ENCODE measurements at regions not wholly inside any gene's neighbourhood (a gene's known extent, or its start where the extent isn't known, plus 50 kb on each side); places are given as distances from the start of the nearest gene placed in this dataset.

DNA sequence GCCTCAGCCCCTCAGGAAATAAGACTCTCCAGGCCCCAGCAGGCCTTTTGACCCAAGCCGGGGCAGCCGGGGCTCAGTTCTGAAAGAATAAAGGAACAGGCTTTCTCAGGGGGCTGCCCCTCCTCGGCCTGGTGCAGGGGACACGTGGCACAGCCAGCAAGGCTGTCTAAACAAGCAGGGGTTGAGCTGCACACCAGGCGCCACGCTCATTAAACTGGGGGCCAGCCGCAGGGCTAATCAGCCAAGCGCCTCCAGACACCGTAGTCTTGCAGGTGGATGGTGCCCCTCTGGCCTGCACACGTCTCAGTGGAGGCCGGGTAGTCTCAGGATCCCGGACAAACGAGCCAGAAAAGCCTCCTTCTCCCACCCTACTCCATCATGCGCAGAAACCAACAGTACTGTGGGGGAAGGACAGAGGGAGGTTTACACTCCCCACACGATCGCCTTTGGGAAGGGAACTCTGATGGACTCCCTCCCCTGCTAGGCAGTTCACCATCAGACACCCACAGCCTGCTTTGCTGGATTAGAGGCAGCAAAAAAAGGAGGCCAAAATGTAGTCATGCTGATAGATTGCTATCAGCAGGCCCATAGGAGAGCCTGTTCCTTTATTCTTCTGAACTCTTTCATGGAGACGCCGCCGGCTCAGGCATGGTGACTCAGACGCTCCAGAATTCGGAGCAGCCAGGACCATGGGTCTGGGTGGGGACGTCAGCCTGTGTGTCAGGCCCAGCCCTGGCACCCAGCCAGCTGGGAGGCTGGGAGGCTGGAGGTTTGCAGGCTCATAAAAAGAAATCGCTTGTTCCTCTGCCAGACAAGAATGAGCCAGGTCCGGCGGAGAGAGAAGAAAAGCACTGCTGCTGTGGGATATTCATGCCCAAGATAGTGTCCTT lies 342.4 kb downstream of the BCOR start:
- DNase-seq, result peak; percentile 25

DNA sequence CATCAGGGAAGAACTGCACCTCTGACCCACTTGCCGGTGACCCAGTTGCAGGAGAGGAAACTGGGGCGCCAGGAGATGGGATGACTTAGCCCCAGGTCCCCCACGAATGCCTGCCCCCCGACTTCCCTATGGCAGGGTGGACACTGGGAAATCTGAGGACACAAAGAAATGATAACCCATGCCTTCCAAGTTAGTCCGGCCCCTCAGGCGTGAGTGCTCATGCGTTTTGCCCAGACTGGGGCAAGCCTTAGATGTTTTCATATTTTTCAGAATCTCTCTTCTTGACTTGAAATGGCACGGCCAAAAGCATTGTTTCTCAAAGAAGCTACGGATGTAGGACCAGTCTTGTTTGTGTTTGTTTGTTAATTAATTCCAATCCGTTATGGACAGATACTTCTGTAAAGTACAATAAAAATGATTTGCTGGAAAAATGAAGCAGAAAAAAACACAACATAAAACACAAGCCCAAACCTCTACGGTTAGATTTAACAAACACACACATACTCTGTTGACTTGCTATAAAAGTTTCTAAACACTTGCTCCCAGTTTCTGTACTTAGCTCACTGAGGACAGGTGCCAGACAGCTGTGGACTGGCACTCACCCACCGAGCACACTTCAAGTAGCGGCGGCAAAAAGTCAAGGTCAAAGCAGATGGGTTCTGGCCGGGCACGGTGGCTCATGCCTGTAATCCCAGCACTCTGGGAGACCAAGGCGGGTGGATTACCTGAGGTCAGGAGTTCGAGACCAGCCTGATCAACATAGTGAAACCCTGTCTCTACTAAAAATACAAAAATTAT lies 341.5 kb downstream of the BCOR start:
- DNase-seq, result no peak

DNA sequence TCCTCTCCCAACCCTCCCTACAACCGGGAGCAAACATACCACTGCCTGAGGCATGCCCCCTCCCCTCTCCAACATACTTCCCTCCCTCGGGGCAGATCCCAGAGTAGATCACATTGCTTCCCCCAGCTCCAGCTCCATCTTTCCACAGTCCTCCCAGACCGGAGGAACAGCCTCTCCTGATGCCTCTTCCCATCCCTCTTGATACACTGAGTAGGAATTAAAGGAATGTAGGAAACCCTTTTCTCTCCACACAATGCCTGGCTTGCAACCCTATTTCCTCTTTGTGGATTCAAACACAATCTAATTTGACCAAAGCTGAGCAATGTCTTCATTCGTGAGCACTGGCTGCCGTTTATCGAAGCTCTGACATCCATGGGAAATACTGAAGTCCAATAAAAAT lies 339.8 kb downstream of the BCOR start:
- DNase-seq, result no peak

DNA sequence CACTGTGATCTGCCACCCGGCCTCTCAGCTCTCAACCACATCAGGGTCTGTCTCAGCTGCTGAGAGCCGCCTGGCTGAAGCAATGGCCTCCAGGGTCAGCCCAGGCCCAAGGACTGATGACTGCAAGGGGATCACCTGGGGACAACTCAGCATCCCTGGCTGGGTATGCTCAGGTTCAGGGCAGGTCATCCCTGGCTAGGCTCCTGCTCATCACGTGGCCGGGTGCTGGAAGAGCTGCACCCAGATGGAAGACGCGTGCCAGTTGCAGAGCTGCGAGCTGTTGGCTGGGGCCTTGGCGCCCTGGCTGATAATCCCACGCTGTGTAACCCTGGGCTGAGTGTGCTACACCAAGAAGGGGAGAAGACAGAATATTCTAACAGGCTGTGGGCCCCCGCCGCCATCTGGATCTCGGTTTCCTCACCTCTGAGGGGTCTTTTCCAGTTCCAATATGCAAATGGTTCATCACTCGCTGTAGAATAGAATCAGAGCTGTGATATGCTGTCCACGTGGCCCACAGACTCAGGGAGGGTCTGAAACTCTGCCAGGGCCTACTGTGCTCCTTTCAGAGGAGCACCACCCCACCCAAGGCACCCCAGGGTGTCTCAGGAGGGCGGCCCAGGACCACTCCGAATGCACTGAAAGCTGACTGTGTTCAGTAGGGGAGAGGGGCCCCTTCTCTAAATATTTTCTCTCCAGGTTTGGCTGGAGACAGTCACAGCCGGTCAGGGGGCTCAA lies 338.8 kb downstream of the BCOR start:
- peak; percentile 33 for DNase-seq

DNA sequence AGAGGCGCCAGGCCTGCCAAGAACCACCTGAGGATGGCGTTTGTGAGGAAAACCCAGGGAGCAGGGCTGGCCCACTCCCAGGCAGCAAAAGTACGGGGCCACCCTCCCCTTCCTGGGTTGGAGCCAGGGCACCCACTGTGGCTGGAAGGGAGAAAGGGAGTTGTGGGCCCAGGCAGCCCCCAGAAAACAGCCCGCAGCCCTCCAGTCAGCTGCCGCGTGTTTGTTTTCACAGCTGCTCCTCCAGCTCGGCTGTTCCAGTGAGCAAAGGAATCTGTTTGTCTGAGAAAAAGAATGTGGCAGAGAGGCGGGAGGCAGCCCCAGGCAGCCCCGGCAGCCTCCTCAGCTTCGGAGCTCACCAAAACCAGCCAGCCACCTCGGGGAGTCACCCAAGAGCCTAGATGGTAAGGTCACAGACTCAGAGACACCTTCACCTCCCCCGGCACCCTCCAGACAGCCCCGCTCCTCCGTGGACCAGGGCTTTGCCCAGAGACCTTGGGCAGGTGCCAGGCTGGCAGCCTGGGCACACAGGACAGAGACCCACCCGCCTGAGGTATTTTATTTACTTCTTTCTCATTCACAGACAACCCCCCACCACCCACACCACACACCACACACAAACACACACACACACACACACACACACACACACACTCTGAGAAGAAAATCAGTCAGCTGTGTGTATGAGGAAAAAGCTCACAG lies 338.1 kb downstream of the BCOR start:
- DNase-seq, result peak; percentile 16

DNA sequence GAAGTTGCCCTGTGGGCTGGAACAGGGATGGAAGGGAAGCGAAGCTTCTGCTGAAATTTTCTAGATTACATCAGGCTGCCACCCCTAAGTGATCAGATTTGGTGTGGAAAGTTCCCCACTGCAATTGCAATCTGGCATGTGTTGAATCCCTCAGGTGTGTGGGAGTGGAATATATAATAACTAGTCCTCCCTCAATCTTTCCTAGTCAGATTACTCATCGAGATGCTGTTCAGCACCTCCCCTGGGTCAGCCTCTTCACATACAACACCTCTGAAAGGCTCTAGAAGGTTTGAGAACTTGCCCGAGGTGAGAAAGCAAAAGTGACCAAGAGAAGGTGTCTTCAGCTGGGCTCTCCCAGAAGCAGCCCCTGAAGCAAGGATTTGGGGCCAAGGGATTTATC lies 336.8 kb downstream of the BCOR start:
- no peak for DNase-seq

DNA sequence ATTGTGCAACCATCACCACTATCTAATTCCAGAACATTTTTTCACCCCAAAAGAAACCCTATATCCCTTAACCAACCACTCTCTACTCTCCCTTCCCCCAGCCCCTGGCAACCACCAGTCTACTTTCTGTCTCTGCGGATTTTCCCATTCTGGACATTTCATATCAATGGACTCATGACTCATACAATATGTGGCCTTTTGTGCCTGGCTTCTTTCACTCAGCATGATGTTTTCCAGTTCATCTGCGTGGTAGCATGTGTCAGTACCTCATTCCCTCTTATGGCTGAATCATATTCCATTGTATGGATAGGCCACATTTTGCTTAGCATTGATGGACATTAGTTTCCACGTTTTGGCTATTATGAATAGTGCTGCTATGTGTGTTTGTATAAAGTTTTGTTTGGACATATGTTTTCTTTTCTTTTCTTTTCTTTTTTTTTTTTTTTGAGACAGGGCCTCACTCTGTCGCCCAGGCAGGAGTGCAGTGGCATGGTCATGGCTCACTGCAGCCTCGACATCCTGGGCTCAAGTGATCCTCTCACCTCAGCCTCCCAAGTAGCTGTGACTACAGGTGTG lies 335.4 kb downstream of the BCOR start:
- no peak for DNase-seq

DNA sequence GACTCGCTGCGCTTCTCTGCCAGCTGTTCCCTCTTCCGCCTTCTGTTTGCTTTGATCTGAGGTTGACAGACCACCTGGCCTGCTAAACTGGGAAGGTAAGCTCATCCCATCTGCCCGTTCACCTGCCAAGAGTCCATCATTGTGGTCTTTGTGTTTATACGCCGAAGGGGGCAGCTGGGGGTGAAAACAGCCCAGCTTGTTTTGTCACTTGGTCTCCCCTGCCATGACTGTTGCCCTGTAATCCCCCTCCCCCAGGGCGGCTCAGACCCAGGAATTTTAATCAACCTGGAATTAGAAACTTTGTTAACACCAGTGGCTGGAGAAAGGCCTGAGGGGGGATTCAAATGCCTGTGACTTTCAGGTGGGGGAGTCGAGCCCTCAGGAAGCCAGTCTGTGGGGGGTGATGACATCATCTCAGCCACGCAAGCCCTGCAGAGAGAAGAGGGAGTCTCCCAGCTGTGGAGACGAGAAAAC lies 333.3 kb downstream of the BCOR start:
- DNase-seq, result no peak

DNA sequence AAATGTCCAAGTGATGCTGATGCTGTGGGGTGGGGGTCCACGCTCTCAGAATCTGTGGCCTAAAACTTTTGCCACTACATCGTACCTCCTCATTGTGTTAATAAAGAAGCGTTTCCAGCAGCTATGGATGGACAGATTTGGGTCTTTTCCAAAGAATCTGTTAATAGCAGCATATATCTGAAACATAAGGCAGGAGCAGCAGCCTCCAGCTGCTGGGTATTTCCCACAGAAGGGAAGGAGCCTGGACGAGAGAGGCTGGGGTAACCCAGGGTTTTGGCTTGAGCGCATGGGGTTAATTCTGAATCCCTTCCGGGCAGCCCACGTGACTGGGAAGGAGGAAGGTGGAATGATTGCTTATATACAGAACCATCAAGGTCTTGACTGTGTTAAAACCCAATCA lies 332.4 kb downstream of the BCOR start:
- peak; percentile 36 for DNase-seq

DNA sequence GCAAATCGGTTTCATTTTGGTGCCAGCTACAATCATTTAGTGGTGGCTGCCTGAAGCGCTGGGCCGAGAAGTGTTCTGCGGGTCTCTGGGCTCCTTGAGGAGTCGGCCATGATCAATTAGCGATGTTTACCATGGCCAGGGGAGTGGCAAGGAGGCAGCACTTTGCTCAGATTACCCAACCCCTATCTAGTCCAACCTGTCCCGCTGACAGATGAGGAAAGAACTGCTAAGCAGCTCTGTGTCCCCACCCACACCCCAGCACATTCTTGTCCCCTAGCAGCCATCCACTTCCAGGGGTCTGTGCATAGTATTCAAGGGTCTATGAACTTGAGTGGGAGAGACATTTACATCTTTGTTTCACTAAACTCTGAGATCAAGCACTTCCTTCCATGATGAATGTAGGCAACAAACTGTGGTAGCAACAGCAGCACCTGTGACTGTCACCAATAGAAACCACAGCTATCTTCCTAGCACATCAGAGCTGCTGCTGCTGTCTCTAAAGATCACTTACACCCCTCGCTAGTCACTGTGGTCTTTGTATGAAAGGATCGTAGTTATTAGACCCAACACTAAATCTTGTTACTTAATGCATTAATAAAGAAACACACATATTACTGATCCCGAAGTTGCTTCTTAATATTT lies 331.6 kb downstream of the BCOR start:
- DNase-seq, result no peak

DNA sequence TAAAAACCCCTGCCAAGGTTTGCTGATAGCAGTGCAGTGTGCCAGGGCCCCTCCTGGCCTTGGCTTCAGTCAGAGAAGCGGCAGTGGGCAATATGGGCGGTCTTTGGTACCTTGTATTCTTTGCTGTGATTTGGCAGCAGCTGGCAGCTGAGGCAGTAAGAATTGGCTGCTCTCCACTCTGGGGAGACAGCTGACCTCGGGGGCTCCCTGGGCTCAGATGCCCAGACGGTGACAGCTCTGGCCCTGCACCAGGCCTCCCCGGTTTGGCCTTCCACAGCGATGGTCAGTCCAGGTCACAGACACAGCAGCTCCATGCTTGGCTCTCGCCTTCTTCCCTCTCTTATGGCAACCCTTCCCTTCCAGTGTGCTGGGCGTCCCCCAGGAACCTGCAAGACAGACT lies 330.9 kb downstream of the BCOR start:
- DNase-seq, result peak; percentile 7

DNA sequence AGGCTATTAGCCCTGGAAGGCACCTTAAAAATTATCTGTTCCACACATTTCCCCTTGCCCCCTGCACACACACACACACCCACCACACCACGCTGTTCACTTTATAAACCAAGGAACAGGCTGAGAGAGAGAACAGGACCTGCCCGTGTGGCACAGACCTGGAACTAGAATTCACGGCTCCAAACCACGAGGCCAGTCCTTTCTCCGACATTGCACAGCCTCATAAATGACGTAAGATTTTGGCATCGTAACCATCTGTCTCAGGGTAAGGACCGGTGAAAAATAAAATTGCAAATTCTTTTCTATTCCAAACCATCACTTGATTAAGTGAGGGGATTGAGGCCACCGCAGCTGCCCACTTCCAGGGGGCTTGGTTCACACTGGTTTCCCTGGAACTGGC lies 330.3 kb downstream of the BCOR start:
- DNase-seq, result no peak

DNA sequence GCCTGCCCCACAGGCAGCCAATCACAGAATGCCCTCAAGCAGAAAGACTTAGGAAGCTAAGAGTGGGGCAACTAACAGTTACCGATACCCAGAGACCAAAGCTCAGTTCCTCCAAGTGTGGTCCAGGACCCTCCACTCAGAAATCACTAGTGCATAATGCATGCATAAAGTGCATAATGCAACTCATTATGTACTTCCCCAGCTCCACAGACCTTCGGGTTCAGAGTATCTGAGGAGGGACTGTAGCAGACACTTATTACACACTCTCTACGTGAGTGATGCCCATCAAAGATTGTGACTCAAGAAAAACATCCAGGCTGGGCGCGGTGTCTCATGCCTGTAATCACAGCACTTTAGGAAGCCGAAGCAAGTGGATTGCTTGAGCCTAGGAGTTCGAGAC lies 328.0 kb downstream of the BCOR start:
- DNase-seq, result no peak

DNA sequence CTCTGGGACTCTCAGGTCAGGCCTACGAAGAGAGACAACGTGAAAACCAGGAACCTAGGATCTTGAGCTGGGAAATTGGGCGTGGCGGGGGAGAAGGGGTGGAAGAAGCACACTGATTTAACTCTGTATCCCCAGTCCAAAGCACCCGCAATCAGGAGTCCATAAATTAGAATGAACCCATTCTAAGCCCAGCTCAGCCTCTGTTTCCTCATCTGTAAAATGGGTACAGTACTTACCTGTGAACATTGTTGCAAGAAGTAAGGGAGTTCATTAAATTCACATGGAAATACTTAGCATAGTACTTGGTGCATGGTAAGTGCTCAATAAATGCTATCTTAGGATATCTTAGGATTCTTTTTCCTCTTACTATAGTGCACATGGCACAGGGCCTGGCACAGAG lies 326.7 kb downstream of the BCOR start:
- no peak for DNase-seq

DNA sequence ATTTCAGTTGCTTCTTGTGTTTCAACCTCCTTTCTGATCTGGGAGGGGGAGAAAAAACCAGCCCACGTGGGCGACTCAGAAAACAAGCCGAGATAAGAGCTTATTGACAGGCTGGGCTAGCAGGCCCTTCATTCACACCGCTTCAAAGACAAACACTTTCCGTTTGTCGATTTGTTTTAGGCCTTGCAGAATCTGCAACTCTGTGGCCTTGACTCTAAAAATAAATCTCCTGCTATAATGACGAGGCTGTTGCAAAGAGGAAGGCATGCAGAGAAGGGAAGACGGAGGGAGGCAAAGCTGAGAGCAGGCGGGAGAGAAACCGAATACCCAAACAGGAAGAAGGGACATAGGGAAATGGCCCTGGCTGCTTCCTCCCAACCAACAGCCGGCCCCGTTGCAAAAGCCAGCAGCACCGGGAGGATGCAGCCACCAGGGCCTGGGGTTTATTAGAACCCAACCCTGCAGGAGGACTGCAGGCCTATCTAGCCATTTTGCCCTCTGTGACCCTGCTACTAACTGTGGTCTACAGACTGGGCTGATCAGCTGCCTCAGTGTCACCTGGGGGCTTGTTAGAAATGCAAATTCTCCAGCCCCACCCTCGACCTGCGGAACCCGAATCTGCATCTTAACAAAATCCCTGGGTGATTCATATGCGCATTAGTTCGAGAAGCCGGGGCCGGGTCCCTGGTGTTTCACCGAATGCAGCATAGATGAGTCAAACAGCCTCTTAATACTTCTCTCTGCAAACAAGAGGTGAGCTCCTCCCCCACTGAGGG lies 325.5 kb downstream of the BCOR start:
- no peak for DNase-seq

DNA sequence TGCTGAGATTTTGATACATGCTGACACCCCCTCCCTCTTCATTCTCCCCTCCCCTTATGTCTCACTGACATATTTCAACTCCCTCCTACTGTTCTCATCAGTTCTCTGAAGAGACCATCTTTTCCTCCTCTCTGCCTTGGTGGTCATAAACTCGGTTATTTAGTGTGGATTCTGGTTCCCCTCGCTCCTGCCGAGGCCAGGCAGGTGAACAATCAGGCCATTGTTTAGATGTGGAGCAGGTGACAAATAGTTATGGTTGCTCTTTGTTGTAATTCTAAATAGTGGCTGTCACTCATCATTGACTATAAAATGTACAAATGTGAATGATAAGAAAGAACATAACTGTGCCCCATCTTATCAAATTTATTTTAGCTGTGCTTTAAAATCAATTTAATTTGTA lies 324.6 kb downstream of the BCOR start:
- DNase-seq, result no peak

DNA sequence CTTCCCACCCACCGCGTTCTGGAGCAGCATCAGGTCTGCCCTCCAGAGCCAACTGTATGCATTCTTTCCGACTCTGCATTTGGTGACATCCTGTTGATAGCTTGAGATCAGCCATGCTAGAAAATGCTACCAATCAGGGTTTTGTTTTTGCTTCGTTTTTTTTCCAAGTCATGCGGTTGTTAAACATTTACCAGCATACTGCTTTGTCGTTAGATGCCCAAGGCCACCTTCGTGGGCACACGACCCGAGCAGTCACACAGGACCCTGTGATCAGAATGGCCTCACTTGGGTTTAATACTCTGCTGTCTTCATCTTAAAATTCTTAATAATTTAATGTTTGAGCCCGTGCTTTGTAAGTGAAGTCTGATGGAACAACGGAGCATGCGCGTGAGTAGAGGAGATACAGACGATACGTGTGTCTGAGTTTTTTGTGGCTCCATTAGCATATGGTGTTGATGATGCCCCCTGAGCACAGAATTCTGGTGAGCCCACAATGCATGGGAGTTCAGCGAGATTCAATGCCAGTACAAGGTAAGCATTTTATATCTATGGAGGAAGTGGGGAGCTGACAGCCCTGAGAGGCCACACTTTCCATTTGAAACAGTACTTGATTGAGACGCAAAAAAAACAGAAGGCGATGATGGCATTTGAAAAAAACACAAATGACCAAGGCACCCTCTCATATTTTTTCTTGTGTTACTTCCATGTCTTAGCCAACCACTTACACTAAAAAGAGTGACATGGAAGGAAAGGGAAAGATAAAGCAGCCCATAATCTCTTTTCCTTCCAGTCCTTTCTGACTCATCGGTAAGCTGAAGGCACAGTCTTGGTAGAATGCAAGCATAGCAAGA lies 323.6 kb downstream of the BCOR start:
- no peak for DNase-seq

DNA sequence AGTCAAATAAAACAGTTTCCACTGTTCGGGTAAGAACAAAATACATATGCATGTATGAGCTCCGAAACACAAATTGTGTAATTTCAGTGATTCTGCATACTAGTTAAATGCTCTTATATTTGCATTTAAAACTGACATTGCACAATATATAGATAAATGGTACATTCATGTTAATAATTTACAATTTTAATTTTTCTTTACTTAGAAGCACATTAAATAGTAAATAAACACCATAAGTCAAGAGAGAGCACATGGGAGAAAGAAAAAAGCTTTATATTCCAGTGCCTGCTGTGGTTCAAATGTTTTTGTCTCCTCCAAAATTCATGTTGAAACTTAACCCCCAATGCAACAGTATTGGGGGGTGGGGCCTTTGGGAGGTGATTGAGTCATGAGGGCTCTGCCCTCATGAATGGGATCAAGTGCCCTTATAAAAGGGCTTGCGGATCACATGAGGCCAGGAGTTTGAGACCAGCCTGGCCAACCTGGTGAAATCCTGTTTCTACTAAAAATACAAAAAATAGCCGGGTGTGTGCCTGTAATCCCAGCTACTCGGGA lies 322.9 kb downstream of the BCOR start:
- no peak for DNase-seq

DNA sequence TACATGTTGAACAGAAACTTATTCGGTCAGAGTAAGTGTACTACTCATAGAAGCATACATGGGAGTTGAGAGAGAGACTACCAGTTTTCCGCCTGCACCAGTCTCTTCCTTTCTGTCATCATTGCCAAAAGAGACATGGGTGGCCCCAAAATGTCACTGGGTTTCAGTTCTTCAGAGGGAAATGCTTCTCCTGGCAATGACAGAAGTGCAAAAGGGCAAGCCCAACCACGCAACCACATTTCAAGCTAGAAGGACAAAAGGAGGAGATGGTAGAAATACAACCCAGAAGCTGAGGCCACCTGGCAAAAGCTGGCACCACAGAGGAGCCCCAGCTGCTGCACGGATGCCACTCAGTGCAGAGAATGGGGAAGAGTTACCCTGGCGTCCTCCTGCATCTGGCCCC lies 320.1 kb downstream of the BCOR start:
- peak; percentile 20 for DNase-seq
